ENCODE measurements at regions not wholly inside any gene's neighbourhood (a gene's known extent, or its start where the extent isn't known, plus 50 kb on each side); places are given as distances from the start of the nearest gene placed in this dataset.
"Not testable (repeated sequence)": the region's sequence is repeated elsewhere in the genome, so short reads cannot be mapped to it uniquely, and the experiment has no call there.

- DNase-seq: no peak
Measured at GRCh38 chr1:163583661-163584181, 262.0 kb downstream of the NUF2 start.

- DNase-seq: no peak
Measured at GRCh38 chr1:163585796-163586195, 264.0 kb downstream of the NUF2 start.

DNA sequence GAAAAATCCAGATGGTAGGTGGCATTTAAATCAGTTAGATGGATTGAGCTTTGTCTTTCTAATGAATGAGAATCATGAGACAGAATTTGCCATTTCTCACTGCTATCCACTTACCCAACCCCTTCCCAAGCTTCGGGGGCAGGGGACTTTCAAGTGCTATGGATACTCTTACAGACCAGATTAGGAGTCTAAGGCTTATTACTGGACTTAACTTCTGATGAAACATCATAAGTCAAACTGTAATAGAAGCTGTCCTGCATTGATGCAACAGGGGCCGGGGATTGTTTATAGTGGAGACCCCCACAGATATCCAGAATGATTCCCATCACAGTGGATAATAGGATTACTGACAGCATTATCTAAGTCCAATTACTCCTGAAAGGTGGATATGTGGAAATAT lies 267.0 kb downstream of the NUF2 start:
- no peak for DNase-seq

DNA sequence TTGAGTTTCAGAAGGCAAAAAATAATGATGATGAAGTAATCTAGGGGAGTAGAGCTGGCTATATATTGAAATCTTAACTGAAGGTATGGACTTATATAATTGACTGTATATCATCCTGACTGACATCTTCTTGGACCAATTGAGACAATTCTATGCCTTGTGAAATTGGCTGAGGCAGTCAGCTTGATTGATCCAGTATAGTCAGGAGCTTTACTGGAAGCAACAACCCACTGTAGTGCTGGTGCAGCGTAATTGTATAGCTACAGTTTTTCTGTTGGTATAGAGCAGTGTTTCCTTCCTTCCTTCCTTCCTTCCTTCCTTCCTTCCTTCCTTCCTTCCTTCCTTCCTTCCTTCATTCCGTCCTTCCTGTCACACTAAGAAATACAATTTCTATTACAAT lies 268.0 kb downstream of the NUF2 start:
- no peak for DNase-seq

DNA sequence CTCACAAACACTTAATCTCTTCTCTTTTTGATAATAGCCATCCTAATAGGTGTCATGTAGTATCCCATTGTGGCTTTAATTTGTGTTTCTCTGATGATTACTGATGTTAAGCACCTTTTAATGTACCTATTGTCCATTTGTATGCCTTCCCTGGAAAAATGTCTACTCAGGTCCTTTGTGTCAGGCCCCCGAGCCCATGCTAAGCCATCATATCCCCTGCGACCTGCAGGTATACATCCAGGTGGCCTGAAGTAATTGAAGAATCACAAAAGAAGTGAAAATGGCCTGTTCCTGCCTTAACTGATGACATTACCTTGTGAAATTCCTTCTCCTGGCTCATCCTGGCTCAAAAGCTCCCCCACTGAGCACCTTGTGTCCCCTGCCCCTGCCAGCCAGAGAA lies 269.4 kb downstream of the NUF2 start:
- DNase-seq: not testable (repeated sequence)

- DNase-seq: not testable (repeated sequence)
Measured at GRCh38 chr1:163592623-163593022, 270.9 kb downstream of the NUF2 start.

DNA sequence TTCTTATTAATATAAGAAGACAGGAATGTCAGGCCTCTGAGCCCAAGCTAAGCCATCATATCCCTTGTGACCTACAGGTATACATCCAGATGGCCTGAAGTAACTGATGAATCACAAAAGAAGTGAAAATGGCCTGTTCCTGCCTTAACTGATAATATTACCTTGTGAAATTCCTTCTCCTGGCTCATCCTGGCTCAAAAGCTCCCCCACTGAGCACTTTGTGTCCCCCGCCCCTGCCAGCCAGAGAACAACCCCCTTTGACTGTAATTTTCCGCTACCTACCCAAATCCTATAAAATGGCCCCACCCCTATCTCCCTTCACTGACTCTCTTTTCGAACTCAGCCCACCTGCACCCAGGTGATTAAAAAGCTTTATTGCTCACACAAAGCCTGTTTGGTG lies 274.4 kb downstream of the NUF2 start:
- DNase-seq: not testable (repeated sequence)

- no peak for DNase-seq
Measured at GRCh38 chr1:163596541-163597258, 274.9 kb downstream of the NUF2 start.

- DNase-seq: no peak
Measured at GRCh38 chr1:163604321-163604720, 282.6 kb downstream of the NUF2 start.

- no peak for DNase-seq
Measured at GRCh38 chr1:163604896-163605295, 283.1 kb downstream of the NUF2 start.

GRCh38 chr1:163608979-163609378 lies 287.2 kb downstream of the NUF2 start:
- no peak for DNase-seq

DNA sequence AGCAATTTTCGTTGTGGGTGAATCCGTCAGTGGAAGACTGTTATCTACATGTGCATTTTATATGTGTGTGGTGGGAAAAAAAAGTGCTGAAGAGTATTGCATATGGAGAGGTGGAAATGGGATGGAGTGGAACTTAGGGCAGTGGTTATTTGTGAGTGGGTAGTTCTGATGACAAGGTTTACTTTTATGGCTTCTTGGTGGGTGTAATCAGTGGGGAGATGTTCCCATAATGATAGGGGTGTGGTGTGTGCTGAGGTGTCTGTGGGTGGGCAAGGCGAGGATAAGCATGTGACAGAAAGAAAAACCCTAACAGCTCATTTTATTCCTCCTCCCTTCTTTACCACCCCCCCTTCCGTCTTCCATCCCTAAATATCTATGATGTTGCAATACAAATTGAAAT lies 288.1 kb downstream of the NUF2 start:
- no peak for DNase-seq

GRCh38 chr1:163610486-163610885 lies 288.7 kb downstream of the NUF2 start:
- no peak for DNase-seq

DNA sequence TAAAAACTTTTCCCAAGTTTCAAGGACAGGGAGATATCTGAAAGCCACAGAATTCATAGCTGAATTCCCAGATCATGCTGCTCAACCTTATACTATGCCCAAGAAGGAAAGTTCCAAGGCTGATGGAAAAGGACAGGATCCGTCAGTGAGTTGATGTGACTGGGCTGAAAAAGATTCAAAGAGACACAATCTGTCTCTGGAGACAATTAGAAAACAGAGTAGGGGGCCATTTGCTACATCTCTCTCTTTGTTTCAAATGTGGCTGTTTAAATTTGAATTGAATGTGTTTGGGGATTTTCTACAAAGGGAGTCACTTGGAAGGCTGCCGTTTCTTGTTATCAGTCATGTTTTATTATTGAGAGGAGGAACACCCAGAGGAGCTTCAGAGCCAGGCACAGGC lies 292.6 kb downstream of the NUF2 start:
- DNase-seq: no peak

DNA sequence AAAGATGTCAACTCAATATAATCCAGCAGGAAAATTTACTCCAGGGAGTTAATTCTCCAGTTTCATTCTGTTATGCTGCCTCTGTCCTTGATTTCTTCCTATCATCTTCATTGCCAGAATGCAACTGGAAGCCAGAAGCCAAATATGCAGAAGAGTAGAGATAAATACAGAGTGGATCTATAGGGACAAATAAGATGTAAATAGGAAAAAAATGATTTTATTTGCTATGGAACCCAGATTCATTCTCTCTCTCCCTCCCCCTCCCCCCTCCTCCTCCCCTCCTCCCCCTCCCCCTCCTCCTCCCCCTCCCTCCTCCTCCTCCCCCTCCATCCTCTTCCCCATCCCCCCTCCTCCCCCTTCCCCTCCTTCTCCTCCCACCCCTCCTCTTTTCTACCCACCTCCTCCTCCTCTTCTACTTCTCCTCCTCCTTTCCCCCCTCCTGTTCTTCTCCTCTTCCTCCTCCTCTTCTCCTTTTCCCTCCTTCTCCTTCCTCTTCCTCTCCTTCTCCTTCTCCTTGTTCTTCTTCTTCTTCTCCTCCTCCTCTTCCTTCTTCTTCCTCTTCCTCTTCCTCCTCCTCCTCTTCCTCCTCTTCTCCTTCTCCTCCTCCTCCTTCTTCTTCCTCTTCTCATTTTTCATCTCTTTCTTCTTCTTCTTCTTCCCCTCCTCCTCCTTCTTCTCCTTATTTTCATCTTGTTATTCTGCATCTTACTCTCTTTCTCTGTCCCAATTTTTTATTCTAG lies 306.4 kb downstream of the NUF2 start:
- DNase-seq: no peak

DNA sequence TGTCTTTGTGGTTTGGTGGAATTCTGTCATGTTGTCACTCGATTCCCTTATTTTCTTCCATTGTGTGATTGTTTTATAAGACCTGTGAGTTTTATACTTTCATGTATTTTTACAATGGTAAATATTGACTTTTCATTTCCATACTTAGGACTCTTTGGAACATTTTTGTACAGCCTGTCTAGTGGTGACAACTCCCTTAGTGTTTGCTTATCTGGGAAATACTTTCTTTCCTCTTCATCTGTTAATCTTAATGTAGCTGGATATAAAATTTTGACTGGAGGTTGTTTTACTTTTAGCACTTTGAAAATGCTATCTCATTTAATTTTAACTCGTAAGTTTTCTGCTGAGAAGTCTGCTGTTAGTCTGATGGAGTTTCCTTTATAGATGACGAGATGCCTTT lies 310.5 kb downstream of the NUF2 start:
- DNase-seq: no peak

- no peak for DNase-seq
Measured at GRCh38 chr1:163633366-163633765, 311.6 kb downstream of the NUF2 start.

- DNase-seq: not testable (repeated sequence)
Measured at GRCh38 chr1:163645676-163646075, 323.9 kb downstream of the NUF2 start.

GRCh38 chr1:163650624-163651023 lies 328.9 kb downstream of the NUF2 start:
- no peak for DNase-seq

DNA sequence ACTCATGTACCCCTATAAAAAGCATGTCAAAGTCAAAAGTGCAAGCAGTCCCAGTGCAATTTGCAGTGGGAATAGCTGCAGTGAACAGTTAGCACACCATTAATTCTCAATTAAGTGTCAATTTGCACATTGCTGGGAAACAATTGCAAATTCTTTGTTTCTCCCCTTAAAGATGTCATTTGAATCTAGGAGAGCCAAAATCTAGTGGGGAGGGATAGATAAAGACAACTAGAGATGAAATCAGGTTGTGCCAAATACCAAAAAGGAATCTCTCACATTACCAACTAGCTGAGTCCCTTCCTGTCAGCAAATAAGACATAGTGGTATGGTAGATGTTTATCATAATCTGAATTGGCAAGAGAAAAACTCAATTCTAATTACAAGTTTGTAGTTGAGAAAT lies 330.7 kb downstream of the NUF2 start:
- no peak for DNase-seq

DNA sequence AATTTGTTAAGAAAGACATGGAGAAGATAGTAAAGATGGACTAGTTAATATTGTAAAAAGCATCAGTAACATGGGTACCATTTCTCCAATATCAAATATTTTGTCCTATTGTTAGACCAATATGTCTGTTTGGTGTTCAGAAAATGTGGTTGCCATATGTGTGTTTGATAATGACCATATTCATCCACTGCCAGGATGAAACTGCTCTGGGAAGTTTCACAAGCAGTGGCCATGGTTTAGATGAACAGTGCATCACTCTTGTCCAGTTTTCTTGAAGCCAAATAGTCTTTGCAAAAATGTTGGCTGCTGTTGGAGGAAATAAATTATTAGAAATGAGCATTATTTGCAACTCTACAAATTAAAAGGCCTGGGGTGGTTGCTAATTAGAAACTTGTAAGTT lies 333.8 kb downstream of the NUF2 start:
- no peak for DNase-seq

- no peak for DNase-seq
Measured at GRCh38 chr1:163656095-163656759, 334.5 kb downstream of the NUF2 start.

DNA sequence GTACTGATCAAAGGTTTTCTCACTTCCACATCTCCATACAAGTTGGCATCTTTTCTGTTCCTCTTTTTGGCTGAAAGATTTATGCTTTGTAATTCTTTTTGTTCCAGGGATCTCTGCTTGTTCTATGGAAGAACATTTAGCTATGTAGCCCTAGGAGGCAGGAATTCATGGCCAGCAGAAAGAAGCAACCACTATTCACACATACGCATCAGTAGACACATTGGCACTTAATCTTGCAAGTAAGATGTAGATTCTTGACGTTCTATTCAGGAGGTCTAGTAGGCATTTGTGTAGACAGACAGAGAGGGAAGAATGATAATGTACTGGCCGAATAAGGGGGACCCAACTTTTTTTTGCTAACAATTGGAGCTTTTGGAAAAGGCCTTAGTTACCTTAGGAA lies 336.0 kb downstream of the NUF2 start:
- DNase-seq: no peak

GRCh38 chr1:163661391-163661790 lies 339.6 kb downstream of the NUF2 start:
- no peak for DNase-seq
